ENCODE measurements at regions not wholly inside any gene's neighbourhood (a gene's known extent, or its start where the extent isn't known, plus 50 kb on each side); places are given as distances from the start of the nearest gene placed in this dataset.

DNA sequence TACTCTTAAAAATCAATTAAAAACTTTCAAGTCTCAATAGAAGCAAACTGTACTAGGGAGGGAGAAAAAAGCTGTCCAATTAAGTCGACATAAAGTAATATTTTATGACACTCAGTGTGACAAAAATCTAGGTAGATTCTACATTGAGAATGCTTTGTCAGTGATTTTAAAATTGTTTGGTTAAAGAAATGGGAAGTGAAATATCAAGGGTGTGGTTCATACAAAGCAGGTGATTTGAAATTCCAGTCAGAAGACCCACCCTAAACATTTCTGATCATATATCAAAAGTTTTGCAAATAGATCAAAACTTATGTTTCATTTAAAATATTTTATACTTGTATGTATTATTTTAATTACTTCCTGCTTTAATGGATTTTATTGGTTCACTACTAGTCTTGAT lies 338.9 kb upstream of the DCC start:
- TF ChIP-seq, protein P1, sequence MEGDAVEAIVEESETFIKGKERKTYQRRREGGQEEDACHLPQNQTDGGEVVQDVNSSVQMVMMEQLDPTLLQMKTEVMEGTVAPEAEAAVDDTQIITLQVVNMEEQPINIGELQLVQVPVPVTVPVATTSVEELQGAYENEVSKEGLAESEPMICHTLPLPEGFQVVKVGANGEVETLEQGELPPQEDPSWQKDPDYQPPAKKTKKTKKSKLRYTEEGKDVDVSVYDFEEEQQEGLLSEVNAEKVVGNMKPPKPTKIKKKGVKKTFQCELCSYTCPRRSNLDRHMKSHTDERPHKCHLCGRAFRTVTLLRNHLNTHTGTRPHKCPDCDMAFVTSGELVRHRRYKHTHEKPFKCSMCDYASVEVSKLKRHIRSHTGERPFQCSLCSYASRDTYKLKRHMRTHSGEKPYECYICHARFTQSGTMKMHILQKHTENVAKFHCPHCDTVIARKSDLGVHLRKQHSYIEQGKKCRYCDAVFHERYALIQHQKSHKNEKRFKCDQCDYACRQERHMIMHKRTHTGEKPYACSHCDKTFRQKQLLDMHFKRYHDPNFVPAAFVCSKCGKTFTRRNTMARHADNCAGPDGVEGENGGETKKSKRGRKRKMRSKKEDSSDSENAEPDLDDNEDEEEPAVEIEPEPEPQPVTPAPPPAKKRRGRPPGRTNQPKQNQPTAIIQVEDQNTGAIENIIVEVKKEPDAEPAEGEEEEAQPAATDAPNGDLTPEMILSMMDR (CRISPR knock-in tag; IDR thresholded peaks at IDR 0.05): no peak
- TF ChIP-seq HNRNPLL (IDR thresholded peaks at IDR 0.05; ENCODE audit: low read depth, low read length, poor library complexity, severe bottlenecking) (no peak), EZH2 (conservative IDR thresholded peaks at IDR 0.05; ENCODE audit: low read depth, low read length) (no peak), ATF3 (CRISPR knock-in tag; IDR thresholded peaks at IDR 0.05) (no peak)

Data from HepG2 (cell line).